ENCODE measurements at regions not wholly inside any gene's neighbourhood (a gene's known extent, or its start where the extent isn't known, plus 50 kb on each side); places are given as distances from the start of the nearest gene placed in this dataset.

DNA sequence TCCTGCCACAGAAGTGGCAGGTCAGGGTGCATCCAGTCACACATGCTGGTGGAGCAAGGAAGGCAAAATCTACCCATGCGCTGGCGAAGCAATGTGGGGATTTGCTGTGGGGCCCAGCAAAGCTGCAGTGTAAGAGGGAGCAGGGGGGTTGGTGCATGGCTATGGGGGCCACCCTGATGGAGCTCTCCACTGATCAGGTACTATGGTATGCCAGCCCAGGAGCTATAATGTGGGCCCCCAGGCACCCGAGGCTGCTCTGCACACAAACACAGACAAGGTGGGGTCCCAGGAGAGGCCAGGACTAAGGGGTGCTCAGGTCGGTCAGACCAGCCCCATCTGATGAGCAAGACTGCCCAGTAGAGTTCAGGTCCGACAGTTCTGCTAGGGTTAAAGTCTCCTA is 213.5 kb downstream of the ZC3H11B start:
- TF ChIP-seq, protein P1, sequence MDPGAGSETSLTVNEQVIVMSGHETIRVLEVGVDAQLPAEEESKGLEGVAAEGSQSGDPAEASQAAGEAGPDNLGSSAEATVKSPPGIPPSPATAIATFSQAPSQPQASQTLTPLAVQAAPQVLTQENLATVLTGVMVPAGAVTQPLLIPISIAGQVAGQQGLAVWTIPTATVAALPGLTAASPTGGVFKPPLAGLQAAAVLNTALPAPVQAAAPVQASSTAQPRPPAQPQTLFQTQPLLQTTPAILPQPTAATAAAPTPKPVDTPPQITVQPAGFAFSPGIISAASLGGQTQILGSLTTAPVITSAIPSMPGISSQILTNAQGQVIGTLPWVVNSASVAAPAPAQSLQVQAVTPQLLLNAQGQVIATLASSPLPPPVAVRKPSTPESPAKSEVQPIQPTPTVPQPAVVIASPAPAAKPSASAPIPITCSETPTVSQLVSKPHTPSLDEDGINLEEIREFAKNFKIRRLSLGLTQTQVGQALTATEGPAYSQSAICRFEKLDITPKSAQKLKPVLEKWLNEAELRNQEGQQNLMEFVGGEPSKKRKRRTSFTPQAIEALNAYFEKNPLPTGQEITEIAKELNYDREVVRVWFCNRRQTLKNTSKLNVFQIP (CRISPR knock-in tag; IDR thresholded peaks at IDR 0.05; ENCODE audit: borderline replicate concordance, low read depth): no peak
- no peak for TF ChIP-seq ZFP30 (CRISPR knock-in tag; IDR thresholded peaks at IDR 0.05)
- TF ChIP-seq, protein P2, sequence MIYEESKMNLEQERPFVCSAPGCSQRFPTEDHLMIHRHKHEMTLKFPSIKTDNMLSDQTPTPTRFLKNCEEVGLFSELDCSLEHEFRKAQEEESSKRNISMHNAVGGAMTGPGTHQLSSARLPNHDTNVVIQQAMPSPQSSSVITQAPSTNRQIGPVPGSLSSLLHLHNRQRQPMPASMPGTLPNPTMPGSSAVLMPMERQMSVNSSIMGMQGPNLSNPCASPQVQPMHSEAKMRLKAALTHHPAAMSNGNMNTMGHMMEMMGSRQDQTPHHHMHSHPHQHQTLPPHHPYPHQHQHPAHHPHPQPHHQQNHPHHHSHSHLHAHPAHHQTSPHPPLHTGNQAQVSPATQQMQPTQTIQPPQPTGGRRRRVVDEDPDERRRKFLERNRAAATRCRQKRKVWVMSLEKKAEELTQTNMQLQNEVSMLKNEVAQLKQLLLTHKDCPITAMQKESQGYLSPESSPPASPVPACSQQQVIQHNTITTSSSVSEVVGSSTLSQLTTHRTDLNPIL (CRISPR knock-in tag; IDR thresholded peaks at IDR 0.05; ENCODE audit: low read depth): no peak
- no peak for TF ChIP-seq ZFP3 (CRISPR knock-in tag; IDR thresholded peaks at IDR 0.05)
- TF ChIP-seq RARB (CRISPR knock-in tag; IDR thresholded peaks at IDR 0.05): no peak
- TF ChIP-seq, protein P3, sequence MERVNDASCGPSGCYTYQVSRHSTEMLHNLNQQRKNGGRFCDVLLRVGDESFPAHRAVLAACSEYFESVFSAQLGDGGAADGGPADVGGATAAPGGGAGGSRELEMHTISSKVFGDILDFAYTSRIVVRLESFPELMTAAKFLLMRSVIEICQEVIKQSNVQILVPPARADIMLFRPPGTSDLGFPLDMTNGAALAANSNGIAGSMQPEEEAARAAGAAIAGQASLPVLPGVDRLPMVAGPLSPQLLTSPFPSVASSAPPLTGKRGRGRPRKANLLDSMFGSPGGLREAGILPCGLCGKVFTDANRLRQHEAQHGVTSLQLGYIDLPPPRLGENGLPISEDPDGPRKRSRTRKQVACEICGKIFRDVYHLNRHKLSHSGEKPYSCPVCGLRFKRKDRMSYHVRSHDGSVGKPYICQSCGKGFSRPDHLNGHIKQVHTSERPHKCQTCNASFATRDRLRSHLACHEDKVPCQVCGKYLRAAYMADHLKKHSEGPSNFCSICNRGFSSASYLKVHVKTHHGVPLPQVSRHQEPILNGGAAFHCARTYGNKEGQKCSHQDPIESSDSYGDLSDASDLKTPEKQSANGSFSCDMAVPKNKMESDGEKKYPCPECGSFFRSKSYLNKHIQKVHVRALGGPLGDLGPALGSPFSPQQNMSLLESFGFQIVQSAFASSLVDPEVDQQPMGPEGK (CRISPR knock-in tag; IDR thresholded peaks at IDR 0.05; ENCODE audit: borderline replicate concordance): no peak
